Kidney (tissue), 13 donors: ENCODE measurements at regions not wholly inside any gene's neighbourhood (a gene's known extent, or its start where the extent isn't known, plus 50 kb on each side); places are given as distances from the start of the nearest gene placed in this dataset.

Experiments
- DNase-seq, 5 donors: peaks; one replicate each; pipeline ENCODE4 v3.0.0-alpha.2; 2013 to 2020
- FAIRE-seq: peaks from 2 replicates; lab custom pipeline; 2012; peaks lifted over from hg19 to GRCh38; lab: Jason Lieb, UNC
- H3K27ac ChIP-seq, 2 donors: one replicate each; pipeline ENCODE4 v1.7.0; 2013; ENCODE audit warnings: low read depth in 2 of 2, low read length in 2 of 2, inconsistent platforms in 1 of 2
- H3K27me3 ChIP-seq: one replicate; pipeline ENCODE4 v1.7.1; 2013; ENCODE audit warnings: low read length, inconsistent platforms; ENCODE audit not compliant: control insufficient read depth, insufficient read depth
- H3K36me3 ChIP-seq, 3 donors: one replicate each; pipeline versions ENCODE4 v1.7.0 to v1.7.1; 2013; ENCODE audit warnings: low read length in 3 of 3, control low read depth in 1 of 3, inconsistent platforms in 1 of 3; ENCODE audit not compliant: insufficient read depth in 3 of 3, control insufficient read depth in 2 of 3
- H3K4me1 ChIP-seq, 3 donors: one replicate each; pipeline versions ENCODE4 v1.7.0 to v1.7.1; 2013; ENCODE audit warnings: low read length in 3 of 3, inconsistent platforms in 1 of 3, low read depth in 1 of 3; ENCODE audit not compliant: control insufficient read depth in 2 of 3, insufficient read depth in 2 of 3
- H3K4me3 ChIP-seq, 3 donors: one replicate each; pipeline versions ENCODE4 v1.7.0 to v1.8.1; 2013; ENCODE audit warnings: low read length in 3 of 3, control low read depth in 1 of 3, inconsistent platforms in 1 of 3
- H3K9ac ChIP-seq, 3 donors: one replicate each; pipeline versions ENCODE4 v1.7.0 to v1.7.1; 2013; ENCODE audit warnings: low read length in 3 of 3, control low read depth in 1 of 3, inconsistent platforms in 1 of 3
- H3K9me3 ChIP-seq, 3 donors: one replicate each; pipeline versions ENCODE4 v1.7.0 to v1.7.1; 2013; ENCODE audit warnings: low read length in 3 of 3, control low read depth in 1 of 3, inconsistent platforms in 1 of 3; ENCODE audit not compliant: control insufficient read depth in 2 of 3, insufficient read depth in 1 of 3
- intact Hi-C: fragments of 100-400 bp; cut with DNase I; formaldehyde crosslinking; loops from one replicate; pipeline ENCODE4 v1.11.1; 2022
- TF ChIP-seq, protein P1 (sequence below): IDR thresholded peaks from 3 replicates; pipeline ENCODE4 v1.5.1; 2012; ENCODE audit warnings: mild to moderate bottlenecking, moderate library complexity, borderline replicate concordance; ENCODE audit not compliant: insufficient read depth; ENCODE audit errors: extremely low read depth
- donor health status: control.
- donor health status: control.
- donor health status: control.
- donor health status: control.
- donor health status: control.
- donor health status: DM: yes; HTN: yes; CAD: no.
- donor health status: Normal renal cell carcinoma (clear cell type).

DNA sequence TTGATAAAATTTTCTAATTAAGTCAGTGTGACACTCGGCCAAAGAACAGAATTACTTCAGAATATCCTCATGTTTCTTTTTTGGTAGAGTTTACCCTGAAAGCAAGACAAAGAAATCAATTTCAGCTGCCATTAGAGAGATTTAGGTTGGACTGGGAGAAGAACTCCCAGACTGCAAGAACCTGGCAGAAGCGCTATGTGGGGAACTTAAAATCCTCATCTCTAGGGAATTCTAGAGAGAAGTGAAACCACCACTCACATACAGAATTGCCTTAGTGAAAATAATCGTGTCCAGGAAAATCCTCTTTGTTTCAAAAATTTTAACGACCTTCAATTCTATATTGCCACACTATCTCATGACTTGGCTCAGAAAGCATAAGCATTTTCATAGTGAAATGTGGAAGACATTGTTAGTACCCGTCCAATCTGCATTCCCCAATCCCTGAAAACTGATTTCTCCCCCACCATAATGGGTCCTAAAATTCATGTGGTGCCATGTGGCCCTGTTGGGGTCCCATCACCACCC lies 297.3 kb upstream of the MEIS1 start:
- H3K9ac ChIP-seq, result no peak overlapping the region
- intact Hi-C loops, result no loop called here
- no peaks in the 10 kb centered on the region for H3K27me3 ChIP-seq
- H3K9me3 ChIP-seq, result no peaks in the 10 kb centered on the region
- H3K36me3 ChIP-seq, result no peaks in the 10 kb centered on the region
- DNase-seq (no peak), FAIRE-seq (no peak)
- H3K4me3 ChIP-seq, result no peak overlapping the region
- no peaks in the 10 kb centered on the region for H3K4me1 ChIP-seq
- TF ChIP-seq, protein P1, sequence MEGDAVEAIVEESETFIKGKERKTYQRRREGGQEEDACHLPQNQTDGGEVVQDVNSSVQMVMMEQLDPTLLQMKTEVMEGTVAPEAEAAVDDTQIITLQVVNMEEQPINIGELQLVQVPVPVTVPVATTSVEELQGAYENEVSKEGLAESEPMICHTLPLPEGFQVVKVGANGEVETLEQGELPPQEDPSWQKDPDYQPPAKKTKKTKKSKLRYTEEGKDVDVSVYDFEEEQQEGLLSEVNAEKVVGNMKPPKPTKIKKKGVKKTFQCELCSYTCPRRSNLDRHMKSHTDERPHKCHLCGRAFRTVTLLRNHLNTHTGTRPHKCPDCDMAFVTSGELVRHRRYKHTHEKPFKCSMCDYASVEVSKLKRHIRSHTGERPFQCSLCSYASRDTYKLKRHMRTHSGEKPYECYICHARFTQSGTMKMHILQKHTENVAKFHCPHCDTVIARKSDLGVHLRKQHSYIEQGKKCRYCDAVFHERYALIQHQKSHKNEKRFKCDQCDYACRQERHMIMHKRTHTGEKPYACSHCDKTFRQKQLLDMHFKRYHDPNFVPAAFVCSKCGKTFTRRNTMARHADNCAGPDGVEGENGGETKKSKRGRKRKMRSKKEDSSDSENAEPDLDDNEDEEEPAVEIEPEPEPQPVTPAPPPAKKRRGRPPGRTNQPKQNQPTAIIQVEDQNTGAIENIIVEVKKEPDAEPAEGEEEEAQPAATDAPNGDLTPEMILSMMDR, result no peak
- H3K27ac ChIP-seq, result no peak overlapping the region

DNA sequence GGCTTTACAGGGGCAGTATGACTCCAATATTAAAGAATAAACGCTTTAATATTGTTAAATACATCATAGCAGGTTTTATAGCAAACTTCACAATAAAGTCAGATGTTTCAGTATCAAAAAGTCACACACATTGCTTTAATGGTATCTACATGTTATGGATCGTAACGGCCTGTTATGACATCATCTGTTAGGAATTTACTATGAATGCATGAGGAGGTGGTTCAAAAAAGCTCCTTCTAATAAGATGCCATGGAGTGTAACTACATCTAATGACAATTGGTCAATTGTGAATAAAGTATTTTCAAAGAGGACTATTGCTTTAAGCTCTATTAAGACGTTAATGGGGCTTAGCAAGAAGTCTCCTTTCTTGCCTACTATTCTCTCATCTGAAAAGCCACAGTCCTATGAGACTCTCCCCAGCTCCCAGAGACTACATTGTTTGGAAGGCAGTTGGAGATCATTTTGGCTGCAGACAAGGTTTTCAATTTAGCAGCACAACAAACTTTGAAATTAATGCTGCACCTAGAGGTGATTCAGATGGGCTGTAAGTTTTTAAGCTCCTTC lies 300.7 kb upstream of the MEIS1 start:
- no peaks in the 10 kb centered on the region for H3K4me1 ChIP-seq
- H3K27ac ChIP-seq, result no peak overlapping the region
- H3K9me3 ChIP-seq, result no peaks in the 10 kb centered on the region
- TF ChIP-seq, protein P1, result no peak
- no peak overlapping the region for H3K4me3 ChIP-seq
- peak in 1 of 5 donors; percentile 58 for DNase-seq
- H3K9ac ChIP-seq, result no peak overlapping the region
- H3K27me3 ChIP-seq, result no peaks in the 10 kb centered on the region
- FAIRE-seq, result no peak
- H3K36me3 ChIP-seq, result no peaks in the 10 kb centered on the region
- intact Hi-C loops, result no loop called here

DNA sequence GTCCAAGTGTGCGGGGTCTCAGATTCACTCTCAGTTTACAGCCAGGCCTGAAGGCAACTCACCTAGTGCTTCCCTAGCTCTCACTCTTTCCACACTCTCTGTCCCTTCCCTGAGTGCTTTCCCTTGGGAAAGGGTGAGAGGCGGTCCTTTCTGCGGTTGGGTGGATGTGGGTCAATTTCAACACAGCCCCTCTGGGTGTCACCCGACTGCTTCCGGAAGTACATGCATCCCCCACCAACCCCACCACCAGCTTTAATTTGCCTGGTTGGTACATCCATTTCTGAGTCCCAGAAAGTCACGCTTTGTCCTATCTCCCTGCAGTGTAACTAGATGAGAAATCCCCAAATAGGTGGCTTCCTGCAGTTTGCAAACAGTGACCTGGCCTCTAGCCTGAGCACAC lies 307.3 kb upstream of the MEIS1 start:
- H3K27ac ChIP-seq, result no peak overlapping the region
- no peaks in the 10 kb centered on the region for H3K36me3 ChIP-seq
- H3K4me1 ChIP-seq, result peaks cover 0 to 4% (median 0%) of the 10 kb centered on the region in 3 donors
- no peaks in the 10 kb centered on the region for H3K9me3 ChIP-seq
- H3K4me3 ChIP-seq, result no peak overlapping the region
- peak in 4 of 5 donors; percentile 20 to 41 (median 38) for DNase-seq
- no peaks in the 10 kb centered on the region for H3K27me3 ChIP-seq
- no peak for FAIRE-seq
- no peak overlapping the region for H3K9ac ChIP-seq
- intact Hi-C loops, result no loop called here
- TF ChIP-seq, protein P1, result no peak
